ENCODE measurements at regions not wholly inside any gene's neighbourhood (a gene's known extent, or its start where the extent isn't known, plus 50 kb on each side); places are given as distances from the start of the nearest gene placed in this dataset.
"Not testable (repeated sequence)": the region's sequence is repeated elsewhere in the genome, so short reads cannot be mapped to it uniquely, and the experiment has no call there.

- no peak for TF ChIP-seq SPI1 (IDR thresholded peaks at IDR 0.05; ENCODE audit: low read depth, low read length)
- no peak for TF ChIP-seq PAX5 (IDR thresholded peaks at IDR 0.05; ENCODE audit: insufficient read depth, low read length, severe bottlenecking)
- no peak for TF ChIP-seq POLR2A (IDR thresholded peaks at IDR 0.05; ENCODE audit: low read depth, low read length)
- no peak for TF ChIP-seq POU2F2 (IDR thresholded peaks at IDR 0.05; ENCODE audit: low read depth, low read length)
- no peak for TF ChIP-seq TAF1 (IDR thresholded peaks at IDR 0.05; ENCODE audit: low read depth, low read length)
- no peak for TF ChIP-seq POLR2AphosphoS5 (IDR thresholded peaks at IDR 0.05; ENCODE audit: low read depth, low read length)
- no peak for FAIRE-seq
- DNase-seq (ENCODE audit: insufficient read length, low spot score): no peak
Measured at GRCh38 chr4:108429662-108430061, 190.7 kb upstream of the RPL34 start.

- DNase-seq (ENCODE audit: insufficient read length, low spot score) (no peak), FAIRE-seq (no peak)
- TF ChIP-seq PAX5 (IDR thresholded peaks at IDR 0.05; ENCODE audit: insufficient read depth, low read length, severe bottlenecking) (no peak), POLR2AphosphoS5 (IDR thresholded peaks at IDR 0.05; ENCODE audit: low read depth, low read length) (no peak), POU2F2 (IDR thresholded peaks at IDR 0.05; ENCODE audit: low read depth, low read length) (no peak), SPI1 (IDR thresholded peaks at IDR 0.05; ENCODE audit: low read depth, low read length) (no peak), TAF1 (IDR thresholded peaks at IDR 0.05; ENCODE audit: low read depth, low read length) (no peak), POLR2A (IDR thresholded peaks at IDR 0.05; ENCODE audit: low read depth, low read length) (no peak)
Measured at GRCh38 chr4:108428923-108429322, 191.5 kb upstream of the RPL34 start.

- TF ChIP-seq POU2F2 (IDR thresholded peaks at IDR 0.05; ENCODE audit: low read depth, low read length) (no peak), POLR2A (IDR thresholded peaks at IDR 0.05; ENCODE audit: low read depth, low read length) (no peak), SPI1 (IDR thresholded peaks at IDR 0.05; ENCODE audit: low read depth, low read length) (no peak), PAX5 (IDR thresholded peaks at IDR 0.05; ENCODE audit: insufficient read depth, low read length, severe bottlenecking) (no peak), POLR2AphosphoS5 (IDR thresholded peaks at IDR 0.05; ENCODE audit: low read depth, low read length) (no peak), TAF1 (IDR thresholded peaks at IDR 0.05; ENCODE audit: low read depth, low read length) (no peak)
- no peak for DNase-seq (ENCODE audit: insufficient read length, low spot score)
- no peak for FAIRE-seq
Measured at GRCh38 chr4:108427946-108428485, 192.4 kb upstream of the RPL34 start.

GRCh38 chr4:108426493-108426892, 193.9 kb upstream of the RPL34 start:
- DNase-seq (ENCODE audit: insufficient read length, low spot score): no peak
- FAIRE-seq: no peak
- TF ChIP-seq SPI1 (IDR thresholded peaks at IDR 0.05; ENCODE audit: low read depth, low read length) (no peak), POLR2A (IDR thresholded peaks at IDR 0.05; ENCODE audit: low read depth, low read length) (no peak), TAF1 (IDR thresholded peaks at IDR 0.05; ENCODE audit: low read depth, low read length) (no peak), POU2F2 (IDR thresholded peaks at IDR 0.05; ENCODE audit: low read depth, low read length) (no peak), PAX5 (IDR thresholded peaks at IDR 0.05; ENCODE audit: insufficient read depth, low read length, severe bottlenecking) (no peak), POLR2AphosphoS5 (IDR thresholded peaks at IDR 0.05; ENCODE audit: low read depth, low read length) (no peak)

GRCh38 chr4:108425988-108426387, 194.4 kb upstream of the RPL34 start:
- no peak for FAIRE-seq
- no peak for TF ChIP-seq POU2F2 (IDR thresholded peaks at IDR 0.05; ENCODE audit: low read depth, low read length)
- no peak for TF ChIP-seq TAF1 (IDR thresholded peaks at IDR 0.05; ENCODE audit: low read depth, low read length)
- TF ChIP-seq POLR2A (IDR thresholded peaks at IDR 0.05; ENCODE audit: low read depth, low read length): no peak
- no peak for TF ChIP-seq PAX5 (IDR thresholded peaks at IDR 0.05; ENCODE audit: insufficient read depth, low read length, severe bottlenecking)
- TF ChIP-seq SPI1 (IDR thresholded peaks at IDR 0.05; ENCODE audit: low read depth, low read length): no peak

GRCh38 chr4:108417923-108418322, 202.5 kb upstream of the RPL34 start:
- TF ChIP-seq PAX5 (IDR thresholded peaks at IDR 0.05; ENCODE audit: insufficient read depth, low read length, severe bottlenecking) (no peak), TAF1 (IDR thresholded peaks at IDR 0.05; ENCODE audit: low read depth, low read length) (no peak), POU2F2 (IDR thresholded peaks at IDR 0.05; ENCODE audit: low read depth, low read length) (no peak), POLR2A (IDR thresholded peaks at IDR 0.05; ENCODE audit: low read depth, low read length) (no peak), POLR2AphosphoS5 (IDR thresholded peaks at IDR 0.05; ENCODE audit: low read depth, low read length) (no peak), SPI1 (IDR thresholded peaks at IDR 0.05; ENCODE audit: low read depth, low read length) (no peak)
- DNase-seq (ENCODE audit: insufficient read length, low spot score): no peak
- FAIRE-seq: no peak

More at GRCh38 chr4:108425988-108426387, 194.4 kb upstream of the RPL34 start:
- DNase-seq (ENCODE audit: insufficient read length, low spot score): no peak

- no peak for FAIRE-seq
Measured at GRCh38 chr4:108416831-108417230, 203.5 kb upstream of the RPL34 start.

GRCh38 chr4:108415389-108415788, 205.0 kb upstream of the RPL34 start:
- no peak for DNase-seq (ENCODE audit: insufficient read length, low spot score)
- no peak for FAIRE-seq
- no peak for TF ChIP-seq POU2F2 (IDR thresholded peaks at IDR 0.05; ENCODE audit: low read depth, low read length)
- no peak for TF ChIP-seq PAX5 (IDR thresholded peaks at IDR 0.05; ENCODE audit: insufficient read depth, low read length, severe bottlenecking)
- no peak for TF ChIP-seq POLR2A (IDR thresholded peaks at IDR 0.05; ENCODE audit: low read depth, low read length)
- no peak for TF ChIP-seq TAF1 (IDR thresholded peaks at IDR 0.05; ENCODE audit: low read depth, low read length)
- TF ChIP-seq SPI1 (IDR thresholded peaks at IDR 0.05; ENCODE audit: low read depth, low read length): no peak
- TF ChIP-seq POLR2AphosphoS5 (IDR thresholded peaks at IDR 0.05; ENCODE audit: low read depth, low read length): no peak

More at GRCh38 chr4:108416831-108417230, 203.5 kb upstream of the RPL34 start:
- TF ChIP-seq TAF1 (IDR thresholded peaks at IDR 0.05; ENCODE audit: low read depth, low read length) (no peak), POU2F2 (IDR thresholded peaks at IDR 0.05; ENCODE audit: low read depth, low read length) (no peak), POLR2AphosphoS5 (IDR thresholded peaks at IDR 0.05; ENCODE audit: low read depth, low read length) (no peak), SPI1 (IDR thresholded peaks at IDR 0.05; ENCODE audit: low read depth, low read length) (no peak)
- DNase-seq (ENCODE audit: insufficient read length, low spot score): no peak

GRCh38 chr4:108411836-108412235, 208.5 kb upstream of the RPL34 start:
- TF ChIP-seq SPI1 (IDR thresholded peaks at IDR 0.05; ENCODE audit: low read depth, low read length): no peak
- no peak for TF ChIP-seq PAX5 (IDR thresholded peaks at IDR 0.05; ENCODE audit: insufficient read depth, low read length, severe bottlenecking)
- no peak for TF ChIP-seq POU2F2 (IDR thresholded peaks at IDR 0.05; ENCODE audit: low read depth, low read length)
- no peak for TF ChIP-seq POLR2A (IDR thresholded peaks at IDR 0.05; ENCODE audit: low read depth, low read length)
- no peak for TF ChIP-seq TAF1 (IDR thresholded peaks at IDR 0.05; ENCODE audit: low read depth, low read length)
- TF ChIP-seq POLR2AphosphoS5 (IDR thresholded peaks at IDR 0.05; ENCODE audit: low read depth, low read length): no peak
- FAIRE-seq (no peak), DNase-seq (ENCODE audit: insufficient read length, low spot score) (no peak)

GRCh38 chr4:108409691-108410090, 210.7 kb upstream of the RPL34 start:
- not testable (repeated sequence) for DNase-seq (ENCODE audit: insufficient read length, low spot score); FAIRE-seq

Measured in GM12891 (cell line).